GM23338 (cell line): ENCODE measurements at regions not wholly inside any gene's neighbourhood (a gene's known extent, or its start where the extent isn't known, plus 50 kb on each side); places are given as distances from the start of the nearest gene placed in this dataset.

Experiments used
- ATAC-seq: fragments of 200-7000 bp; cut with Tn5 transposase; 3 replicates; pipeline ENCODE4 v1.9.1; 2020
- DNase-seq: peaks from one replicate; pipeline ENCODE4 v3.0.0-alpha.2; 2015; ENCODE audit warnings: low spot score
- H2AFZ ChIP-seq: fragments of 200-600 bp; sonication (generic); 2 replicates; pipeline ENCODE4 v1.8.0; 2016; ENCODE audit warnings: antibody characterized with exemption, mild to moderate bottlenecking, moderate library complexity
- H3F3A ChIP-seq: fragments of 200-600 bp; sonication (generic); replicated peaks from 2 replicates; pipeline ENCODE4 v1.8.0; 2017; ENCODE audit warnings: antibody characterized with exemption, mixed run types, low read depth
- H3K27ac ChIP-seq: fragments of 200-600 bp; sonication (generic); 2 replicates; pipeline ENCODE4 v1.6.1; 2016; ENCODE audit warnings: low read depth
- H3K27me3 ChIP-seq: fragments of 200-600 bp; sonication (generic); 2 replicates; pipeline ENCODE4 v1.8.0; 2016; ENCODE audit warnings: mild to moderate bottlenecking, mixed run types, moderate library complexity; ENCODE audit not compliant: insufficient read depth
- H3K36me3 ChIP-seq: fragments of 200-600 bp; sonication (generic); 2 replicates; pipeline ENCODE4 v1.8.0; 2016; ENCODE audit warnings: mild to moderate bottlenecking; ENCODE audit not compliant: insufficient read depth
- H3K4me1 ChIP-seq: fragments of 200-600 bp; sonication (generic); 2 replicates; pipeline ENCODE4 v1.8.0; 2016; ENCODE audit warnings: mild to moderate bottlenecking, moderate library complexity; ENCODE audit not compliant: insufficient read depth
- H3K4me2 ChIP-seq: fragments of 200-600 bp; sonication (generic); 2 replicates; pipeline ENCODE4 v1.7.1; 2017; ENCODE audit warnings: mixed run types
- H3K4me3 ChIP-seq: fragments of 200-600 bp; sonication (generic); 2 replicates; pipeline ENCODE4 v1.6.1; 2016; ENCODE audit warnings: mixed run types
- H3K79me2 ChIP-seq: fragments of 200-600 bp; sonication (generic); replicated peaks from 2 replicates; pipeline ENCODE4 v1.8.0; 2017; ENCODE audit warnings: mild to moderate bottlenecking; ENCODE audit not compliant: insufficient read depth
- H3K9me2 ChIP-seq: fragments of 200-600 bp; sonication (generic); 2 replicates; pipeline ENCODE4 v1.8.0; 2017; ENCODE audit not compliant: insufficient read depth
- H4K20me1 ChIP-seq: fragments of 200-600 bp; sonication (generic); replicated peaks from 2 replicates; pipeline ENCODE4 v1.8.0; 2017; ENCODE audit warnings: mild to moderate bottlenecking; ENCODE audit not compliant: insufficient read depth
- H3K27ac Mint-ChIP-seq: 2 replicates; pipeline ENCODE4 v1.8.0; 2020; ENCODE audit warnings: inconsistent platforms, mild to moderate bottlenecking, moderate library complexity, mixed read lengths
- H3K27me3 Mint-ChIP-seq: 3 replicates; pipeline ENCODE4 v1.8.0; 2022; ENCODE audit warnings: low read depth, mild to moderate bottlenecking, moderate library complexity, mixed read lengths, inconsistent platforms; ENCODE audit not compliant: insufficient read depth, poor library complexity
- H3K36me3 Mint-ChIP-seq: 3 replicates; pipeline ENCODE4 v1.8.0; 2021; ENCODE audit warnings: low read depth, mild to moderate bottlenecking, inconsistent platforms, moderate library complexity, mixed read lengths
- H3K4me1 Mint-ChIP-seq: 3 replicates; pipeline ENCODE4 v1.8.0; 2020; ENCODE audit warnings: mild to moderate bottlenecking, inconsistent platforms, mixed read lengths
- H3K4me3 Mint-ChIP-seq: 3 replicates; pipeline ENCODE4 v1.8.0; 2021; ENCODE audit warnings: moderate library complexity, mild to moderate bottlenecking, inconsistent platforms, mixed read lengths
- H3K9me3 Mint-ChIP-seq: 3 replicates; pipeline ENCODE4 v1.8.0; 2020; ENCODE audit warnings: moderate library complexity, mild to moderate bottlenecking, inconsistent platforms, mixed read lengths
- CREB1 ChIP-seq: fragments of 250-450 bp; sonication (Bioruptor Pico); IDR thresholded peaks from 2 replicates; pipeline ENCODE4 v1.5.0; 2020; ENCODE audit warnings: low read depth, mild to moderate bottlenecking, moderate library complexity
- EZH2 ChIP-seq: fragments of 200-600 bp; sonication (generic); IDR thresholded peaks from one replicate; pipeline ENCODE4 v1.8.0; 2017; ENCODE audit warnings: antibody characterized with exemption, mild to moderate bottlenecking, low read depth; ENCODE audit not compliant: unreplicated experiment
- ZNF114 ChIP-seq: fragments of 250-450 bp; sonication (Bioruptor Pico); IDR thresholded peaks from 2 replicates; pipeline ENCODE4 v1.5.0; 2020; ENCODE audit warnings: mild to moderate bottlenecking, moderate library complexity
- TF ChIP-seq, protein P1 (sequence below): fragments of 250-450 bp; sonication (Bioruptor Pico); IDR thresholded peaks from 2 replicates; pipeline ENCODE4 v1.5.0; 2020; ENCODE audit warnings: mild to moderate bottlenecking, moderate library complexity
- TF ChIP-seq, protein P2 (sequence below), 2 experiments: fragments of 200-600 bp in 1 of 2; sonication (generic) in 1 of 2; conservative IDR thresholded peaks; 2 replicates each; pipeline versions ENCODE4 v1.5.1 to v1.6.1; 2016 to 2017; ENCODE audit warnings: antibody characterized with exemption in 2 of 2, low read depth in 2 of 2, mild to moderate bottlenecking in 2 of 2, moderate library complexity in 1 of 2
- TF ChIP-seq, protein P3 (sequence below): IDR thresholded peaks from 2 replicates; pipeline ENCODE4 v1.6.1; 2016; ENCODE audit warnings: antibody characterized with exemption
- TF ChIP-seq, protein P4 (sequence below): IDR thresholded peaks from one replicate; pipeline ENCODE4 v1.6.1; 2018; ENCODE audit warnings: antibody characterized with exemption; ENCODE audit not compliant: unreplicated experiment

DNA sequence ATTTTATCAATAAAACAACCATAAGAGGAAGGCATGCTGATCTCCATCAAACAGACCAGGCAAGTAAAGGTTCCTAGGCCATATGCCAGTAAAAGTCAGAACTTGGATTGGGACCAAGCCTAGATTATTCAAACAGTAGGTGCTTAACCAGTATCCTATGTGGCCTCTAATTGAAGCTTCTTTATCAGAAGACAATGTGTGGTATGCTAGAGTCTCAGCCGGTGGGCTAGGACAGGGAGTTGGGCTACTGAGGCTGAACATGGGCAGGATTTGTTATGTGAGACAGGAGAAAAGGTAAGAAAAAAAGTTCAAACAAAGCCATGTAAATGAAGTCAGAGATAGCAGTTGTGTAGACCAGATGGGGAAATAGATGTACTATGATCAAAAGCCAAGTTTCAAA is 413.7 kb upstream of the GHITM start (continued):
- TF ChIP-seq, protein P1, sequence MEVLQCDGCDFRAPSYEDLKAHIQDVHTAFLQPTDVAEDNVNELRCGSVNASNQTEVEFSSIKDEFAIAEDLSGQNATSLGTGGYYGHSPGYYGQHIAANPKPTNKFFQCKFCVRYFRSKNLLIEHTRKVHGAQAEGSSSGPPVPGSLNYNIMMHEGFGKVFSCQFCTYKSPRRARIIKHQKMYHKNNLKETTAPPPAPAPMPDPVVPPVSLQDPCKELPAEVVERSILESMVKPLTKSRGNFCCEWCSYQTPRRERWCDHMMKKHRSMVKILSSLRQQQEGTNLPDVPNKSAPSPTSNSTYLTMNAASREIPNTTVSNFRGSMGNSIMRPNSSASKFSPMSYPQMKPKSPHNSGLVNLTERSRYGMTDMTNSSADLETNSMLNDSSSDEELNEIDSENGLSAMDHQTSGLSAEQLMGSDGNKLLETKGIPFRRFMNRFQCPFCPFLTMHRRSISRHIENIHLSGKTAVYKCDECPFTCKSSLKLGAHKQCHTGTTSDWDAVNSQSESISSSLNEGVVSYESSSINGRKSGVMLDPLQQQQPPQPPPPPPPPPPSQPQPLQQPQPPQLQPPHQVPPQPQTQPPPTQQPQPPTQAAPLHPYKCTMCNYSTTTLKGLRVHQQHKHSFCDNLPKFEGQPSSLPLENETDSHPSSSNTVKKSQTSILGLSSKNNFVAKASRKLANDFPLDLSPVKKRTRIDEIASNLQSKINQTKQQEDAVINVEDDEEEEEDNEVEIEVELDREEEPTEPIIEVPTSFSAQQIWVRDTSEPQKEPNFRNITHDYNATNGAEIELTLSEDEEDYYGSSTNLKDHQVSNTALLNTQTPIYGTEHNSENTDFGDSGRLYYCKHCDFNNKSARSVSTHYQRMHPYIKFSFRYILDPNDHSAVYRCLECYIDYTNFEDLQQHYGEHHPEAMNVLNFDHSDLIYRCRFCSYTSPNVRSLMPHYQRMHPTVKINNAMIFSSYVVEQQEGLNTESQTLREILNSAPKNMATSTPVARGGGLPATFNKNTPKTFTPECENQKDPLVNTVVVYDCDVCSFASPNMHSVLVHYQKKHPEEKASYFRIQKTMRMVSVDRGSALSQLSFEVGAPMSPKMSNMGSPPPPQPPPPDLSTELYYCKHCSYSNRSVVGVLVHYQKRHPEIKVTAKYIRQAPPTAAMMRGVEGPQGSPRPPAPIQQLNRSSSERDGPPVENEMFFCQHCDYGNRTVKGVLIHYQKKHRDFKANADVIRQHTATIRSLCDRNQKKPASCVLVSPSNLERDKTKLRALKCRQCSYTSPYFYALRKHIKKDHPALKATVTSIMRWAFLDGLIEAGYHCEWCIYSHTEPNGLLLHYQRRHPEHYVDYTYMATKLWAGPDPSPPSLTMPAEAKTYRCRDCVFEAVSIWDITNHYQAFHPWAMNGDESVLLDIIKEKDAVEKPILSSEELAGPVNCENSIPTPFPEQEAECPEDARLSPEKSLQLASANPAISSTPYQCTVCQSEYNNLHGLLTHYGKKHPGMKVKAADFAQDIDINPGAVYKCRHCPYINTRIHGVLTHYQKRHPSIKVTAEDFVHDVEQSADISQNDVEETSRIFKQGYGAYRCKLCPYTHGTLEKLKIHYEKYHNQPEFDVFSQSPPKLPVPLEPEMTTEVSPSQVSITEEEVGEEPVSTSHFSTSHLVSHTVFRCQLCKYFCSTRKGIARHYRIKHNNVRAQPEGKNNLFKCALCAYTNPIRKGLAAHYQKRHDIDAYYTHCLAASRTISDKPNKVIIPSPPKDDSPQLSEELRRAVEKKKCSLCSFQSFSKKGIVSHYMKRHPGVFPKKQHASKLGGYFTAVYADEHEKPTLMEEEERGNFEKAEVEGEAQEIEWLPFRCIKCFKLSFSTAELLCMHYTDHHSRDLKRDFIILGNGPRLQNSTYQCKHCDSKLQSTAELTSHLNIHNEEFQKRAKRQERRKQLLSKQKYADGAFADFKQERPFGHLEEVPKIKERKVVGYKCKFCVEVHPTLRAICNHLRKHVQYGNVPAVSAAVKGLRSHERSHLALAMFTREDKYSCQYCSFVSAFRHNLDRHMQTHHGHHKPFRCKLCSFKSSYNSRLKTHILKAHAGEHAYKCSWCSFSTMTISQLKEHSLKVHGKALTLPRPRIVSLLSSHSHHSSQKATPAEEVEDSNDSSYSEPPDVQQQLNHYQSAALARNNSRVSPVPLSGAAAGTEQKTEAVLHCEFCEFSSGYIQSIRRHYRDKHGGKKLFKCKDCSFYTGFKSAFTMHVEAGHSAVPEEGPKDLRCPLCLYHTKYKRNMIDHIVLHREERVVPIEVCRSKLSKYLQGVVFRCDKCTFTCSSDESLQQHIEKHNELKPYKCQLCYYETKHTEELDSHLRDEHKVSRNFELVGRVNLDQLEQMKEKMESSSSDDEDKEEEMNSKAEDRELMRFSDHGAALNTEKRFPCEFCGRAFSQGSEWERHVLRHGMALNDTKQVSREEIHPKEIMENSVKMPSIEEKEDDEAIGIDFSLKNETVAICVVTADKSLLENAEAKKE (CRISPR knock-in tag), result no peak
- TF ChIP-seq, protein P2, sequence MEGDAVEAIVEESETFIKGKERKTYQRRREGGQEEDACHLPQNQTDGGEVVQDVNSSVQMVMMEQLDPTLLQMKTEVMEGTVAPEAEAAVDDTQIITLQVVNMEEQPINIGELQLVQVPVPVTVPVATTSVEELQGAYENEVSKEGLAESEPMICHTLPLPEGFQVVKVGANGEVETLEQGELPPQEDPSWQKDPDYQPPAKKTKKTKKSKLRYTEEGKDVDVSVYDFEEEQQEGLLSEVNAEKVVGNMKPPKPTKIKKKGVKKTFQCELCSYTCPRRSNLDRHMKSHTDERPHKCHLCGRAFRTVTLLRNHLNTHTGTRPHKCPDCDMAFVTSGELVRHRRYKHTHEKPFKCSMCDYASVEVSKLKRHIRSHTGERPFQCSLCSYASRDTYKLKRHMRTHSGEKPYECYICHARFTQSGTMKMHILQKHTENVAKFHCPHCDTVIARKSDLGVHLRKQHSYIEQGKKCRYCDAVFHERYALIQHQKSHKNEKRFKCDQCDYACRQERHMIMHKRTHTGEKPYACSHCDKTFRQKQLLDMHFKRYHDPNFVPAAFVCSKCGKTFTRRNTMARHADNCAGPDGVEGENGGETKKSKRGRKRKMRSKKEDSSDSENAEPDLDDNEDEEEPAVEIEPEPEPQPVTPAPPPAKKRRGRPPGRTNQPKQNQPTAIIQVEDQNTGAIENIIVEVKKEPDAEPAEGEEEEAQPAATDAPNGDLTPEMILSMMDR (conservative IDR thresholded peaks at IDR 0.05; ENCODE audit: low read depth in 2 of 2), result no peak
- no peak for TF ChIP-seq CREB1 (CRISPR knock-in tag)

DNA sequence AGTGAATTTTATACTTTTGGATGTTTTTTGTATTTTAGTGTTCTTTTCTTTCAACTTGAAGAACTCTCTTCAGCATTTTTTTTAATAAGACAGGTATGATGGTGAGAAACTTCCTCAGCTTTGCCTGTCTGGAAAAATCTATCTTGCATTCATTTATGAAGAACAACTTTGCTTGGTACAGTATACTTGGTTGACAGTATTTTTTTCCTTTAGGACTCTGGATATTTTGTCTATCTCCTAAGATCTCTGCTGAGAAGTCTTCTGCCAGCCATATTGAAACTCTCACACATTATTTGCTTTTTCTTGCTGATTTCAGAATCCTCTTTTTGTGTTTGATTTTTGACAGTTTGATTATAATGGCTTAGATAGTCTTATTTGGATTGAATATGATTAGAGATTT is 405.0 kb upstream of the GHITM start:
- H2AFZ ChIP-seq, result no peak overlapping the region
- Mint-ChIP-seq H3K4me3 (no peak overlapping the region), H3K27ac (no peak overlapping the region), H3K9me3 (peaks cover 10% of the 10 kb centered on the region; the same call in 2 of the 3 replicates), H3K36me3 (peaks cover 4% of the 10 kb centered on the region; the same call in 1 of the 3 replicates), H3K4me1 (no peaks in the 10 kb centered on the region), H3K27me3 (no peaks in the 10 kb centered on the region)
- no peaks in the 10 kb centered on the region for H3K9me2 ChIP-seq
- H3K4me3 ChIP-seq, result no peak overlapping the region
- no peaks in the 10 kb centered on the region for H4K20me1 ChIP-seq
- no peaks in the 10 kb centered on the region for H3K4me1 ChIP-seq
- DNase-seq, result no peak
- no peaks in the 10 kb centered on the region for H3K27me3 ChIP-seq
- no peaks in the 10 kb centered on the region for H3K36me3 ChIP-seq
- no peak overlapping the region for H3K27ac ChIP-seq
- no peak overlapping the region for H3K4me2 ChIP-seq
- no peaks in the 10 kb centered on the region for H3K79me2 ChIP-seq
- H3F3A ChIP-seq, result no peaks in the 10 kb centered on the region
- no peak for ATAC-seq
- no peak for TF ChIP-seq EZH2
- TF ChIP-seq ZNF114, result no peak
- TF ChIP-seq, protein P3, sequence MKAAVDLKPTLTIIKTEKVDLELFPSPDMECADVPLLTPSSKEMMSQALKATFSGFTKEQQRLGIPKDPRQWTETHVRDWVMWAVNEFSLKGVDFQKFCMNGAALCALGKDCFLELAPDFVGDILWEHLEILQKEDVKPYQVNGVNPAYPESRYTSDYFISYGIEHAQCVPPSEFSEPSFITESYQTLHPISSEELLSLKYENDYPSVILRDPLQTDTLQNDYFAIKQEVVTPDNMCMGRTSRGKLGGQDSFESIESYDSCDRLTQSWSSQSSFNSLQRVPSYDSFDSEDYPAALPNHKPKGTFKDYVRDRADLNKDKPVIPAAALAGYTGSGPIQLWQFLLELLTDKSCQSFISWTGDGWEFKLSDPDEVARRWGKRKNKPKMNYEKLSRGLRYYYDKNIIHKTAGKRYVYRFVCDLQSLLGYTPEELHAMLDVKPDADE, result no peak
- TF ChIP-seq, protein P4, sequence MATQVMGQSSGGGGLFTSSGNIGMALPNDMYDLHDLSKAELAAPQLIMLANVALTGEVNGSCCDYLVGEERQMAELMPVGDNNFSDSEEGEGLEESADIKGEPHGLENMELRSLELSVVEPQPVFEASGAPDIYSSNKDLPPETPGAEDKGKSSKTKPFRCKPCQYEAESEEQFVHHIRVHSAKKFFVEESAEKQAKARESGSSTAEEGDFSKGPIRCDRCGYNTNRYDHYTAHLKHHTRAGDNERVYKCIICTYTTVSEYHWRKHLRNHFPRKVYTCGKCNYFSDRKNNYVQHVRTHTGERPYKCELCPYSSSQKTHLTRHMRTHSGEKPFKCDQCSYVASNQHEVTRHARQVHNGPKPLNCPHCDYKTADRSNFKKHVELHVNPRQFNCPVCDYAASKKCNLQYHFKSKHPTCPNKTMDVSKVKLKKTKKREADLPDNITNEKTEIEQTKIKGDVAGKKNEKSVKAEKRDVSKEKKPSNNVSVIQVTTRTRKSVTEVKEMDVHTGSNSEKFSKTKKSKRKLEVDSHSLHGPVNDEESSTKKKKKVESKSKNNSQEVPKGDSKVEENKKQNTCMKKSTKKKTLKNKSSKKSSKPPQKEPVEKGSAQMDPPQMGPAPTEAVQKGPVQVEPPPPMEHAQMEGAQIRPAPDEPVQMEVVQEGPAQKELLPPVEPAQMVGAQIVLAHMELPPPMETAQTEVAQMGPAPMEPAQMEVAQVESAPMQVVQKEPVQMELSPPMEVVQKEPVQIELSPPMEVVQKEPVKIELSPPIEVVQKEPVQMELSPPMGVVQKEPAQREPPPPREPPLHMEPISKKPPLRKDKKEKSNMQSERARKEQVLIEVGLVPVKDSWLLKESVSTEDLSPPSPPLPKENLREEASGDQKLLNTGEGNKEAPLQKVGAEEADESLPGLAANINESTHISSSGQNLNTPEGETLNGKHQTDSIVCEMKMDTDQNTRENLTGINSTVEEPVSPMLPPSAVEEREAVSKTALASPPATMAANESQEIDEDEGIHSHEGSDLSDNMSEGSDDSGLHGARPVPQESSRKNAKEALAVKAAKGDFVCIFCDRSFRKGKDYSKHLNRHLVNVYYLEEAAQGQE, result no peak
